DND-41 (cell line): ENCODE measurements at regions not wholly inside any gene's neighbourhood (a gene's known extent, or its start where the extent isn't known, plus 50 kb on each side); places are given as distances from the start of the nearest gene placed in this dataset.

Experiments used
- ATAC-seq: fragments of 200-7000 bp; cut with Tn5 transposase; 3 replicates; pipeline ENCODE4 v1.9.1; 2021; ENCODE audit warnings: low read depth; ENCODE audit not compliant: insufficient read depth
- DNase-seq: peaks from one replicate; pipeline ENCODE4 v3.0.0-alpha.2; 2020
- H2AFZ ChIP-seq: 2 replicates; pipeline ENCODE4 v1.6.0; 2012; ENCODE audit warnings: low read depth, low read length
- H3K27ac ChIP-seq: 2 replicates; pipeline ENCODE4 v1.5.1; 2012; ENCODE audit warnings: low read length, inconsistent platforms
- H3K27me3 ChIP-seq: fragments of 200-600 bp; sonication (generic); 2 replicates; pipeline ENCODE4 v1.6.0; 2012; ENCODE audit warnings: low read length, mild to moderate bottlenecking, inconsistent platforms; ENCODE audit not compliant: insufficient read depth, poor library complexity
- H3K36me3 ChIP-seq: 2 replicates; pipeline ENCODE4 v1.5.1; 2012; ENCODE audit warnings: low read length, inconsistent platforms; ENCODE audit not compliant: insufficient read depth
- H3K4me1 ChIP-seq: 2 replicates; pipeline ENCODE4 v1.5.1; 2012; ENCODE audit warnings: mild to moderate bottlenecking, low read length; ENCODE audit not compliant: insufficient read depth
- H3K4me2 ChIP-seq: 2 replicates; pipeline ENCODE4 v1.6.0; 2012; ENCODE audit warnings: mild to moderate bottlenecking, moderate library complexity, low read length, inconsistent platforms; ENCODE audit not compliant: insufficient read depth
- H3K4me3 ChIP-seq, 2 experiments: fragments of 200-600 bp in 1 of 2; shearing (Covaris generic) in 1 of 2; 2 replicates each; pipeline ENCODE4 v1.5.1; 2012 to 2016; ENCODE audit warnings: inconsistent platforms in 2 of 2, low read length in 2 of 2, mild to moderate bottlenecking in 2 of 2, low read depth in 1 of 2, moderate library complexity in 1 of 2
- H3K79me2 ChIP-seq: 2 replicates; pipeline ENCODE4 v1.6.0; 2012; ENCODE audit warnings: low read length, inconsistent platforms; ENCODE audit not compliant: insufficient read depth
- H3K9ac ChIP-seq: 2 replicates; pipeline ENCODE4 v1.6.0; 2012; ENCODE audit warnings: low read depth, mild to moderate bottlenecking, inconsistent platforms, low read length, moderate library complexity
- H3K9me3 ChIP-seq: 2 replicates; pipeline ENCODE4 v1.5.1; 2012; ENCODE audit warnings: low read length, moderate library complexity, mild to moderate bottlenecking, inconsistent platforms; ENCODE audit not compliant: insufficient read depth, severe bottlenecking
- H4K20me1 ChIP-seq: 2 replicates; pipeline ENCODE4 v1.6.0; 2012; ENCODE audit warnings: low read length; ENCODE audit not compliant: insufficient read depth
- CTCF ChIP-seq: IDR thresholded peaks from 2 replicates; pipeline ENCODE4 v1.5.1; 2012; ENCODE audit warnings: borderline replicate concordance, low read length, moderate library complexity, mild to moderate bottlenecking; ENCODE audit not compliant: poor library complexity, severe bottlenecking; ENCODE audit errors: extremely low read depth
- EZH2 ChIP-seq: IDR thresholded peaks from 3 replicates; pipeline ENCODE4 v1.6.1; 2012; ENCODE audit warnings: borderline replicate concordance, low read depth, mild to moderate bottlenecking, moderate library complexity, low read length, inconsistent platforms; ENCODE audit not compliant: severe bottlenecking

- Histone ChIP-seq H3K4me2 (no peak overlapping the region), H2AFZ (no peak overlapping the region), H3K27ac (no peak overlapping the region), H3K79me2 (no peaks in the 10 kb centered on the region), H3K27me3 (no peaks in the 10 kb centered on the region), H3K9me3 (no peaks in the 10 kb centered on the region), H3K36me3 (no peaks in the 10 kb centered on the region), H3K4me1 (no peaks in the 10 kb centered on the region), H3K9ac (no peak overlapping the region), H4K20me1 (no peaks in the 10 kb centered on the region), H3K4me3 (no peak overlapping the region)
- no peak for ATAC-seq
- TF ChIP-seq EZH2 = no peak
- no peak for TF ChIP-seq CTCF
- no peak for DNase-seq
These were observed 50.8 kb upstream of the KLHL13 start for GRCh38 chrX:118167361-118167760.

- DNase-seq (no peak), ATAC-seq (no peak)
- no peak for TF ChIP-seq EZH2
- TF ChIP-seq CTCF = no peak
- H3K9ac ChIP-seq = no peak overlapping the region
- H3K79me2 ChIP-seq = no peaks in the 10 kb centered on the region
- no peak overlapping the region for H3K4me2 ChIP-seq
- H3K27me3 ChIP-seq = no peaks in the 10 kb centered on the region
- no peak overlapping the region for H2AFZ ChIP-seq
- H4K20me1 ChIP-seq = no peaks in the 10 kb centered on the region
- H3K4me1 ChIP-seq = no peaks in the 10 kb centered on the region
- no peak overlapping the region for H3K4me3 ChIP-seq
- no peaks in the 10 kb centered on the region for H3K9me3 ChIP-seq
- no peaks in the 10 kb centered on the region for H3K36me3 ChIP-seq
- no peak overlapping the region for H3K27ac ChIP-seq
These were observed 54.7 kb upstream of the KLHL13 start for GRCh38 chrX:118171356-118171755.

- H3K27ac ChIP-seq = no peak overlapping the region
- H2AFZ ChIP-seq = no peak overlapping the region
- no peaks in the 10 kb centered on the region for H3K4me1 ChIP-seq
- H3K36me3 ChIP-seq = no peaks in the 10 kb centered on the region
- H3K79me2 ChIP-seq = no peaks in the 10 kb centered on the region
- TF ChIP-seq CTCF = no peak
- no peaks in the 10 kb centered on the region for H4K20me1 ChIP-seq
- H3K9me3 ChIP-seq = no peaks in the 10 kb centered on the region
- no peak for ATAC-seq
- DNase-seq = no peak
- H3K9ac ChIP-seq = no peak overlapping the region
- no peak overlapping the region for H3K4me3 ChIP-seq
- H3K27me3 ChIP-seq = no peaks in the 10 kb centered on the region
- H3K4me2 ChIP-seq = no peak overlapping the region
These were observed 58.0 kb upstream of the KLHL13 start for GRCh38 chrX:118174516-118175098.

GRCh38 chrX:118177708-118178107 is 61.1 kb upstream of the KLHL13 start:
- no peak overlapping the region for H3K4me3 ChIP-seq
- no peaks in the 10 kb centered on the region for H3K79me2 ChIP-seq
- no peaks in the 10 kb centered on the region for H3K4me1 ChIP-seq
- no peak overlapping the region for H3K27ac ChIP-seq
- no peaks in the 10 kb centered on the region for H3K27me3 ChIP-seq
- H3K4me2 ChIP-seq = no peak overlapping the region
- TF ChIP-seq CTCF (no peak), EZH2 (no peak)
- DNase-seq (no peak), ATAC-seq (no peak)
- H4K20me1 ChIP-seq = no peaks in the 10 kb centered on the region
- H3K36me3 ChIP-seq = no peaks in the 10 kb centered on the region
- H2AFZ ChIP-seq = no peak overlapping the region
- H3K9ac ChIP-seq = no peak overlapping the region
- no peaks in the 10 kb centered on the region for H3K9me3 ChIP-seq
